HG02642 (cell line): ENCODE measurements at regions not wholly inside any gene's neighbourhood (a gene's known extent, or its start where the extent isn't known, plus 50 kb on each side); places are given as distances from the start of the nearest gene placed in this dataset.
A peak's percentile ranks its signal among the peaks of the same experiment; 100 is the strongest.
"Not testable (repeated sequence)": the region's sequence is repeated elsewhere in the genome, so short reads cannot be mapped to it uniquely, and the experiment has no call there.

ENCODE experiments used
- ATAC-seq: cut with Tn5 transposase; IDR thresholded peaks from one replicate; pipeline ENCODE4 v1.9.1; 2021; ENCODE audit warnings: mild to moderate bottlenecking; ENCODE audit not compliant: unreplicated experiment, poor library complexity

DNA sequence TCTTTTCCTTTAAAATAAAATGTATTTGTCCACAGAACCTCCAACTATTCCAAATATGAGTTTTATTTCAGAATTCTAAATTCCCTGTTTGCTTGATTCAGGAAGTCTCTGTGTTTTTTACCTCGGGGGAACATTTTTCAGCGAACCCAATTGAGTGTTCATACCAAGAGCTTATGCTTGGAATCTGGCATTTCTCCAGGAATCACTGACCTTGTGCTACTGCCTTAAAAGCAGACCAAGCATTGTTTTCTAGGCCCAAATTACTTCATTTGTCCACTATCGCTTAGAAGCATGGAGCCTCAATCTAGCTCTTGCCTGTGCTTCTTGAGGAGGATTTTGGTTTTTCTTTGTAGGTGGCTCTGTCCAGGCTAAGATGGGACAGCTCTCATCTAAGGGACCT lies 59.4 kb downstream of the EBLN1 start:
- no peak for ATAC-seq

DNA sequence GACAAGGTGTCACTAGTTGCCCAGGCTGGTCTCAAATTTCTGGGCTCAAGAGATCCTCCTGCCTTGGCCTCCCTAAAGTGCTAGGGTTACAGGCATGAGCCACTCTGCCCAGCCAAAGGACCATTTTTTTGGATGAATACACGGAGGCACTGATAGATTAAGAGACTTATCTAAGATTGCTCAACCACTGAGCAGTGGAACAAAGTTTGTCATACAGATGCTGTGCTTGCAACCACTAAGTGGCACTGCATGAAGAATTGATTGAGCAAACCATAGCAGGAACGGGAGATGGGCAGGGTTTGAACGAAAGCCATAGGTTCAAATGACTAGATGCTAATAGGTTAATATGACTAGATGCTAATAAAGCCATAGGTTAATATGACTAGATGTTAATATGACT lies 61.1 kb downstream of the EBLN1 start:
- ATAC-seq: no peak

DNA sequence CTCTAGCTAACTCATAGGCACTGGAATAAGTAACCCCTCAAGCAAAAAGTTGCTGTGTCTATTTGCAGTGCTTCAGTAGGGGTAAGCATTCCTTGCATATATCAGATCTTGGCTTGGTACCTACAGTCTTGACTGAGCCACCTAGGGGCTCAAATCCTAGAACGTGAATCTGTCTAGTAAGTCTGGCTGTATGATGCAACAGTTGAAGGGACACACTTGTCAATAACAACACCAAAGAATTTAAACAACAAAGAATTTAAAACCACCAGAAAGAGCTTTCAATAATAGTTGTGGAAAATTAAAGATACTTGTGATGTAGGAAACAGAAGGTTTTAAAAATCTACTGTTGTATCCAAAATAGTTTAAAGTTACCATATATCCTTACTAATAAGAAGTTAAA lies 65.4 kb downstream of the EBLN1 start:
- no peak for ATAC-seq

DNA sequence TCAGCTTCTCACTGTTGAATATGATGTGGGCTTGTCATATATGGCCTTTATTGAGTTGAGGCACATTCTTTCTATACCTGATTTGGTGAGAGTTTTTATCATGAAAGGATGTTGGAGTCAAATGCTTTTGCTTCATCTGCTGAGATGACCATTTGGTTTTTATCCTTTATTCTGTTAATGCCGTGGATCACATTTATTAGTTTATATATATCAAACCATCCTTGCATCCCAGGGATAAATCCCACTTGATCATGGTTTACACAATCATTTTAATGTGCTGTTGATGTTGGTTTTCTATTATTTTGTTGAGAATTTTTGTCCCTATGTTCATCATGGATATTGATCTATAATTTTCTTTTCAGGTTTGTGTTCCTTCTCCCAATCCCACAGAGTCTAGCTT lies 67.0 kb downstream of the EBLN1 start:
- no peak for ATAC-seq

DNA sequence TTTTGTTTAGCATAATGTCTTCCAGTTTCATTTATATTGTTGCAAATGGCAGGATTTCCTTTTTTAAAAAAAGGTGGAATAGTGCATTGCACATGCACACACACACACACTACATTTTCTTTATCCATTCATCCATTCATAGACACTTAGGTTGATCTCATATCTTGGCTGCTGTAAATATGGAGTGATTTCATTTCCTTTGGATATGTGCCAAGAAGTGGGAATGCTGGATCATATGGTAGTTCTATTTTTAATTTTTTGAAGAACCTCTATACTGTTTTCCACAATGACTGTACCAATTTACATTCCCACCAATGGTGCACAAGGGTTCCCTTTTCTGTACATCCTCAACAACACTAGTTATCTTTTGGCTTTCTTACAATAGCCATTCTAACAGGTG lies 68.9 kb downstream of the EBLN1 start:
- ATAC-seq: no peak

DNA sequence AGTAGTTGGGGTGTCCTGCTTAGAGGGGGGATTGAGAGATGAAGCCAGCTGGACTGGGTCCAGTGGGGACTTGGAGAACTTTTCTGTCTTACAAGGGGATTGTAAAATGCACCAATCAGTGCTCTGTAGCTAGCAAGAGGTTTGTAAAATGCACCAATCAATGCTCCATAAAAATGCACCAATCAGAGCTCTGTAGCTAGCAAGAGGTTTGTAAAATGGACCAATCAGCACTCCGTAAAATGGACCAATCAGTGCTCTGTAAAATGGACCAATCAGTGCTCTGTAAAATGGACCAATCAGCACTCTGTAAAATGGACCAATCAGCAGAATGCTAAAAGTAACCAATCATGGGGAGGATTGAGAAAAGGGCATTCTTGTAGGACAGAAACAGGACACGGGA lies 71.9 kb downstream of the EBLN1 start:
- ATAC-seq: not testable (repeated sequence)

DNA sequence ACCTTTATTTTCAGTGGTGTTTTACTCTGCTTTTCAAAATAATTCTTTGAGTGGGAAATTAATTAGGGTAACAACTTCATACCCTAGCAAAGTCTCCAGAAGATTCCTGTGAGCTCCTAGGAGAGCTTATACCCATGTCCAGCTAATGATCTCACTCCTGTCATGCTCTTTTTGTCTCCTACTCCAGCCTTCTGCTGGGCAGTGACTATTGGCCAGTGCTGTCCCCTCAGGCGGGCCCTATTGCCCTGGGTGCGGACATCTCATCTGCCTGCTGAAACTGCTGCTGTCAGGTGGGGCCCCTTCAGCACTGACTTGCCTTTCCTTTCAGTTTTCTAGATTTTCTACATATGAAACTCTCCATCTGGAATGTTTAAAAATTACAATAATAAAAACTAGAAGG lies 80.3 kb downstream of the EBLN1 start:
- ATAC-seq: no peak

DNA sequence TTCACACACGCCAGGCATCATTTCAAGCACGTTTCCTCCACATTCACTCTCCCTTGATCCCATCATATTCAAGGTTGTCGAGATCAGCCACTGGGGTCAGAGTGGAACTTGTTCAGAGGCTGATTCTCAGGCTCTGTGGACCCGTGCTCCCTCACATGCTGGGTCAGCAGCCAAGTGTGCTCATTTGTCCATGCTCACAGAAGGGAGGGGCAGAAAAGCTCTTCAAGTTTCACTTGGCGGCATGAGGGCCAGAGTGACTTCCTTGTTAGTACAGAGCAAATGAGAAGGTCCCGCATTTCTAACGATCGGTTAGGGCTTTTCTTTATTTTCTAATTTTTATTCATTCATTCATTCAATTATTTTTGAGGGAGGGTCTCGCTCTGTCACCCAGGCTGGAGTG lies 82.2 kb downstream of the EBLN1 start:
- no peak for ATAC-seq

DNA sequence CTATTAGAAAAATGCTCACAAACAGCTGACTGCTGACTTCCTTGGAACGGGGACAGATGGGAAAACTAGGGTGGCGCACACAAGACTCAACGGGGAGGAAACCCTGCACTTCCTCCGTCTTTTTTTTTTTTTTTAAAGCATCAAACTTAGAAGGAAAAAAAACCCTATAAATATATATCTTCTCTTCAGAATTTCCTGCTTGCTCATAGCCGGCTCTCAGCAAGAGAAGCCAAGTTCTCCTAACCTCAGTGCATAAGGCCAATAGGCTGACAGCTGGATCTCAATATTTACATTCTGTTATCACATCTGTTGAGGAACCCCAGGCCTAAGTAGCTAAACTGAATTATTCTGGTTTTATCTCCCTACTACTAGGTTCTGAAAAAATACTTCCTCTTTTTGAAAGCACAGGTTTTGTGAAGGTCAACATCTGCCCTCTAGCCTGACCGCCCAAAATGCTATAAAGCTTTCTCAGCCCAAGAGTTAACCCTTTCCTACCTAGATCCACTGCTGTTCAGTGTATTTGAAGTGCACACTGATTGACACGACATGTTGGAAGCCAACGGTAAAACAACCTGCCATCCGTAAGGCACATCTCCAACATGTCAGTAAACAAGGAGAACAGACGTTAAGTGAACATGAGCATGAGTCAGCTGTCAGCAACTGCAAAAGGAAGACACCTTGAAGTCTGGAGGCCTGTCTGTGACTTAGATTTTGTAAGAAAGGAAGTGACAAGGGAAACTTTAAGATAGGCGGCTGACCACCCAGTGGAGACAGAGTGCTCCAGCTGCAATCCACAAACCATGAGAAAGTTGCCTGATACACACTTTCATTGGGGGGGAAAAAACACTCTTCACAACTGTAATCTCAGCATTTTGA lies 83.8 kb downstream of the EBLN1 start:
- ATAC-seq: peak; percentile 47

DNA sequence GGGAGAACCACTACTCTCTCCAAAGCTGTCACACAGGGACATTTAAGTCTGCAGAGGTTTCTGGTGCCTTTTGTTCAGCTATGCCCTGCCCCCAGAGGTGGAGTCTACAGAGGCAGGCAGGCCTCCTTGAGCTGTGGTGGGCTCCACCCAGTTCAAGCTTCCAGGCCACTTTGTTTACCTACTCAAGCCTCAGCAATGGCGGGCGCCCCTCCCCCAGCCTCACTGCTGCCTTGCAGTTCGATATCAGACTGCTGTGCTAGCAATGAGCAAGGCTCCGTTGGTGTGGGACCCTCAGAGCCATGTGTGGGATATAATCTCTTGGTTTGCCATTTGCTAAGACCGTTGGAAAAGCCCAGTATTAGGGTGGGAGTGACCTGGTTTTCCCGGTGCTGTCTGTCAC lies 87.0 kb downstream of the EBLN1 start:
- not testable (repeated sequence) for ATAC-seq

DNA sequence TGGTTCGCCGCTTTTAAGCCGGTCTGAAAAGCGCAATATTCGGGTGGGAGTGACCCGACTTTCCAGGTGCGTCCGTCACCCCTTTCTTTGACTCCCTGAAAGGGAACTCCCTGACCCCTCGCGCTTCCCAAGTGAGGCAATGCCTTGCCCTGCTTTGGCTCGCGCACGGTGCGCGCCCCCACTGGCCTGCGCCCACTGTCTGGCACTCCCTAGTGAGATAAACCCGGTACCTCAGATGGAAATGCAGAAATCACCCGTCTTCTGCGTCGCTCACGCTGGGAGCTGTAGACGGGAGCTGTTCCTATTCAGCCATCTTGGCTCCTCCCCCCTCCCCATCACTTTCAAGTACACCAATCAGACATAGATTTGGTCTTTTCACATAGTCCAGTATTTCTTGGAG lies 88.2 kb downstream of the EBLN1 start:
- ATAC-seq: not testable (repeated sequence)

DNA sequence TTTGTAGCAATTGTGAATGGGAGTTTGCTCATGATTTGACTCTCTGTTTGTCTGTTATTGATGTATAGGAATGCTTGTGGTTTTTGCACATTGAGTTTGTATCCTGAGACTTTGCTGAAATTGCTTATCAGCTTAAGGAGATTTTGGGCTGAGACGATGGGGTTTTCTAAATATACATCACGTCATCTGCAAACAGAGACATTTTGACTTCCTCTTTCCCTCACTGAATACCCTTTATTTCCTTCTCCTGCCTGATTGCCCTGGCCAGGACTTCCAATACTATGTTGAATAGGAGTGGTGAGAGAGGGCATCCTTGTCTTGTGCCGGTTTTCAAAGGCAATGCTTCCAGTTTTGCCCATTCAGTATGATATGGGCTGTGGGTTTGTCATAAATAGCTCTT lies 96.6 kb downstream of the EBLN1 start:
- not testable (repeated sequence) for ATAC-seq

DNA sequence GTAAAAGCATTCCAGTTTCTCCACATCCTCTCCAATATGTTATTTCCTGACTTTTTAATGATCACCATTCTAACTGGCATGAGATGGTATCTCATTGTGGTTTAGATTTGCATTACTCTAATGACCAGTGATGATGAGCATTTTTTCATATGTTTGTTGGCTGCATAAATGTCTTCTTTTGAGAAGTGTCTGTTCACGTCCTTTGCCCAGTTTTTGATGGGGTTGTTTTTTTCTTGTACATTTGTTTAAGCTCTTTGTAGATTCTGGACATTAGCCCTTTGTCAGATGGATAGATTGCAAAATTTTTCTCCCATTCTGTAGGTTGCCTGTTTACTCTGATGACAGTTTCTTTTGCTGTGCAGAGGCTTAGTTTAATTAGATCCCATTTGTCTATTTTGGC lies 97.7 kb downstream of the EBLN1 start:
- ATAC-seq: not testable (repeated sequence)

DNA sequence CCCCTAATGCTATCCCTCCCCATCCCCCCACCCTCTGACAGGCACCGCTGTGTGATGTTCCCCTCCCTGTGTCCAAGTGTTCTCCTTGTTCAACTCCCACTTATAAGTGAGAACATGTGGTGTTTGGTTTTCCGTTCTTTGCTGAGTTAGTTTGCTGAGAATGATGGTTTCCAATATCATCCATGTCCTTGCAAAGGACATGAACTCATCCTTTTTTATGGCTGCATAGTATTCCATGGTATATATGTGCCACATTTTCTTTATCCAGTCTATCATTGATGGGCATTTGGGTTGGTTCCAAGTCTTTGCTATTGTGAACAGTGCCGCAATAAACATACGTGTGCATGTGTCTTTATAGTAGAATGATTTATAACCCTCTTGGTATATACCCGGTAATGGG lies 98.2 kb downstream of the EBLN1 start:
- ATAC-seq: not testable (repeated sequence)

DNA sequence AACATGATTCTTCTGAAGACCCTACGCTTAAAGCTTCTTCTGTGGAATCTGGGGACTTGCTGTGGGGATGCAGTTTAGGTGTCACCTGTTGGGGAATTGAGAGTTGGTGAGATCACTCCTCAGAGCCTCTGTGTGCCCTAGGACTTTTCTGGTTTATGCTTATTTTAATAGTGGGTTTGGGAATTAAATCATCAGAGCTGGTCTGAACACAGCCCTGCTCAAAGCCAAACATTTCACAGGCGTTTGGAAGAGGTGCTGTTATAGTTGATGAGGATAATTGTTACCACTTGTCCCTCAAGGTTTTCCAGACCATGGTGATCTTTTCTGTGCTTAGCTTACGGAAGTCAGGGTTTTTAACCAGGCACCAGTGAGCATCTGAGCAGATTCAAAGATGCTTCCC lies 106.1 kb downstream of the EBLN1 start:
- ATAC-seq: no peak

DNA sequence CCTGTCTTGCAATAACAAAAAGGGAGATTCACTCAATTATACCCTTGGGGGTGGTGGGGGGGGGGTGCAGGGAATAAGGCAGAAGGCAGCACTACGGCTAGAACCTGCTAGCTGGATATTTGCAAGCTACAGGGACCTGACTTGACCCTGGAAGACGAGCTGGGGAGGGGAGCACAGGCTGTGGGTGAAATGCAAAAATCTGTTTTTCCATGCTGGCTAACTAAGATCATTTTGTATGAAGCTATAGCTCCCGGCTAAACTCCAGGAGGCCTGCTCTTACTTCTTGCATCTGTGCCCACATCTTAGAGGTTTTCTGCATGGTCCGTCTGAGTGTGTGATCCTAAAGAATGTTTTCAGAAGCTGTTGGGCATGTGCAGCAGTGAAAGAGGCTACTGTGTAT lies 106.6 kb downstream of the EBLN1 start:
- no peak for ATAC-seq

DNA sequence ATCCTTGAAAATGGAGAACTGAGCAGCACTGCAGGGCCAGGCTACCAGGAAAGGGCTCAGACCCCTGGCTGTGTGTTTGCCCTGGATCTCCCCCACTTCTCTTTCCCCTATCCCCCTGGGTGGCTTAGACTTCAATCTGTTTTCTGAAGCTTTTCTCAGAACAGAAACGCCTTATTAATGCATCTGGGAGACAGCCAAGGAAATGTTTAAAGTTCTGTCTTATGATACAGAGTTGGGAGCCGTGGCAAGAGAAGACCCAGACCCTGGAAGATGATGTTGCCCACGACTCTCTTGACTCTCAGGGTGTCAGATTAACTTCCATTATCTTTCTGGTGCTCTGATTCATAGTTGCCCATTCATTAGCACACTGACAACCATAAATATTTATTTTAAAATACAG lies 107.1 kb downstream of the EBLN1 start:
- no peak for ATAC-seq

DNA sequence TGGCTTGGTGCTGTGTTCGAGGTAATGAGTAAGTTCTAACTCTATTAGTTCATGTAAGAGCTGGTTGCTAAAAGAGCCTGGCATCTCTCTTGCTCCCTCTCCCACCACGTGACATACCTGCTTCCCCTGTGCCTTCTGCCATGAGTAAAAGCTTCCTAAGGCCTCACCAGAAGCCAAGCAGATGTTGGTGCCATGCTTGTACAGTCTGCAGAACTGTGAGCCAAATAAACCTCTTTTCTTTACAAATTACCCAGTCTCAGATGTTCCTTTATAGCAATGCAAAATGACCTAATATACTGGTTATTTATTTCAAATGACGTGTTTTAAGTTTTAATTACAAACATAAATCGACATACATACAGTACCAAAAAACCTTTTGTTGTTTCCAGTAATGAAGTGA lies 101.7 kb upstream of the DNAJC1 start:
- no peak for ATAC-seq

DNA sequence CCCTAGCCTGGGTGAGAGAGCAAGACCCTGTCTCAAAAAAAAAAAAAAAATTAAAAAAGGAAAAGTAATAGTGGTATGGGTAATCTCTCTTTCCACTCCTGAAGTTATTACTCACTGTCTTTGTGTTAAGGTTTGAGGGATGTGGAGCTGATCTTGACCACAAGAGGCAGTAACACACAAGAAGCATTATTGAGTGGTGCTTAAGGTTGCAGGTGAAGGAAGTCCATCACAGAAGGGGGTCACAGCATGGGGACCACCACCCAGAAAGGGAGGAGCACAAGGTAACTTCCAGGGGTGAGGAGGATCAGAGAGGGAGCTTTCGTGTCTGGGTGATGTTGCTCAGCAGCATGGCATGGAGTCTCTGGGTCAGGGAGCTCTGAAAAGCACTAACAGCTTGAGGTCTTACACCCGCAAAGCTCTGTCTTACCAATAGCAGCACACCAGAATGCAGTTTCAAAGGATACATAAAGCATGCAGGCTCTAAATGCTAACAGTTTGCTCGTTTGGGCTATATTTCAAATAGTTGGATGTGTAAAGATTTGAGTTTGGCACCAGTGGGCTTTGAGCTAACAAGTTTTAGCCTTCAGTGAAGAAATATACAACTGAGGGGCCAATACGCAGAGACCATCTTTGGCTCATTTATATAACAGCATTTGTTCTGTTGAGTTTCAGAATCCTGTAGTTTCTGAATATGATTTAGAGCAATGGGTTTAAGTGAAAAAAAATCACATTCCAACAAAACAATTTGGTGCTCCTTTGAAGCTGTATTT lies 100.4 kb upstream of the DNAJC1 start:
- ATAC-seq: peak; percentile 56

DNA sequence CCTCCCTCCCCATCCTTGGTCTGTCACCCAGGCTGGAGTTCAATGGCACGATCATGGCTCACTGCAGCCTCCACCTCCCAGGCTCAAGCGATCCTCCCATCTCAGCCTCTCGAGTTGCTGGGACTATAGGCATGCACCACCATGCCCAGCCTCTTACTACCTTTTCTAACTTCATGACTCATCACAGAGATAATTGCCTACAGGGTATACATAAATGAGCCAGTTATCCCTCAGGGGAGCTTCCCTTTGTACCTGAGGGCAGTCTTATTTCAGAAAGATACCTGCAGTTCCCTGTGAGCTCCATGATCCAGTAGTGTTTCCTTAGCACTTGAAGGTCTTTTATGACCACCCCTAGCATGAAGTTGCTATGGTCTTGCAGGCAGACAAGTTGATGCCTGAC lies 94.2 kb upstream of the DNAJC1 start:
- ATAC-seq: no peak

DNA sequence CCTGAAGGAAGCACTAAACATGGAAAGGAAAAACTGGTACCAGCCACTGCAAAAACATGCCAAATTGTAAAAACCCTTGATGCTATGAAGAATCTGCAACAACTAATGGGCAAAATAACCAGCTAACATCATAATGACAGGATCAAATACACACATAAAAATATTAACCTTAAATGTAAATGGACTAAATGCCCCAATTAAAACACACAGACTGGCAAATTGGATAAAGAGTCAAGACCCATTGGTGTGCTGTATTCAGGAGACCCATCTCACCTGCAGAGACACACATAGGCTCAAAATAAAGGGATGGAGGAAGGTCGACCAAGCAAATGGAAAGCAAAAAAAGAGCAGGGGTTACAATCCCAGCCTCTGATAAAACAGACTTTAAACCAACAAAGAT lies 87.7 kb upstream of the DNAJC1 start:
- ATAC-seq: not testable (repeated sequence)

DNA sequence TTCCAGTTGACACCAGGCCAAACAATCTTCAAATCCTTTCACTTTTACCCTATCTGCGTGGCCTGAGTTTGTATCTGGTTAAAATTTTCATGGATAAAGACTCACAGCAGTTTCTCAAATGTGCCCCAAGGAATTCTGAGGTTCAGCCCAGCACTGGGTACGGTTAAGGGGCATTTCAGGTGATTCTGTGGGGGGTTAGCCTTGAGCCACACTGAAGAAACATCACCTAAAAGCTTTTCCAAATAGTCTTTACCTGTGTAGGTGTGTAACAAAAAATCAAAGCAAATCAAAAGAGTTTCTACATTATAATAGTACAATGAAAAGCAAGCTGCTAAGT lies 83.8 kb upstream of the DNAJC1 start:
- no peak for ATAC-seq
